ENCODE measurements at regions not wholly inside any gene's neighbourhood (a gene's known extent, or its start where the extent isn't known, plus 50 kb on each side); places are given as distances from the start of the nearest gene placed in this dataset.

GRCh38 chr9:16099732-16100536, 547.1 kb downstream of the CCDC171 start:
- DNase-seq (ENCODE audit: low spot score): no peak

DNA sequence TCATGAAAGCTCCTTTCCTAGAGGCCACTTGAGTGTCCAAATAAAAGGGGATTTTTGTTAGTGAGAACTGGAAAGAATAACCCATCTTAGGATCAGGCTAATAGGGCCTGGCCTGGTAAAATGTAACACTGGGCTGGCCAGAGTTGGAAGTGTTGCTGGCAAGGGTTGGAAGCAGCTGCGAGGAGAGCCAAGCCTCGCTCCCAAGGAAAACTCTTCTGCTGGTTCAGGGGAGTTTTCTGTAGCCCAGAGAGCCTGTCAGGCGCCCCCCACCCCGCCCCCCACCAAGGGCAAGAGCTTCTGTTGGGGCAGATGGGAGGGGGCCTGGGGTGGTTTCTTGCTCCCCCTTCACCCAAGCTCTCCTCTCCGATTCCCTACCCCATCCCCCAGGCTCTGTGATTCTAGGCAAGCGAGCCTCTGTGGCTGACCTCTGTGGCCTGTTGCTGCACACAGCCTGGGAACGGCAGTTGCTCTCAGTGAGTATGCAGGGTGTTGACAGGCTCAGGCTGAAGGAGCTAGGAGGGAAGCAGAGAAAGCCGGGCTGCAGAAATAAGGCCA, 547.8 kb downstream of the CCDC171 start:
- DNase-seq (ENCODE audit: low spot score): no peak

GRCh38 chr9:16102154-16102553, 549.3 kb downstream of the CCDC171 start:
- no peak for DNase-seq (ENCODE audit: low spot score)

- DNase-seq (ENCODE audit: low spot score): no peak
Measured at GRCh38 chr9:16103620-16104397, 551.0 kb downstream of the CCDC171 start.

DNA sequence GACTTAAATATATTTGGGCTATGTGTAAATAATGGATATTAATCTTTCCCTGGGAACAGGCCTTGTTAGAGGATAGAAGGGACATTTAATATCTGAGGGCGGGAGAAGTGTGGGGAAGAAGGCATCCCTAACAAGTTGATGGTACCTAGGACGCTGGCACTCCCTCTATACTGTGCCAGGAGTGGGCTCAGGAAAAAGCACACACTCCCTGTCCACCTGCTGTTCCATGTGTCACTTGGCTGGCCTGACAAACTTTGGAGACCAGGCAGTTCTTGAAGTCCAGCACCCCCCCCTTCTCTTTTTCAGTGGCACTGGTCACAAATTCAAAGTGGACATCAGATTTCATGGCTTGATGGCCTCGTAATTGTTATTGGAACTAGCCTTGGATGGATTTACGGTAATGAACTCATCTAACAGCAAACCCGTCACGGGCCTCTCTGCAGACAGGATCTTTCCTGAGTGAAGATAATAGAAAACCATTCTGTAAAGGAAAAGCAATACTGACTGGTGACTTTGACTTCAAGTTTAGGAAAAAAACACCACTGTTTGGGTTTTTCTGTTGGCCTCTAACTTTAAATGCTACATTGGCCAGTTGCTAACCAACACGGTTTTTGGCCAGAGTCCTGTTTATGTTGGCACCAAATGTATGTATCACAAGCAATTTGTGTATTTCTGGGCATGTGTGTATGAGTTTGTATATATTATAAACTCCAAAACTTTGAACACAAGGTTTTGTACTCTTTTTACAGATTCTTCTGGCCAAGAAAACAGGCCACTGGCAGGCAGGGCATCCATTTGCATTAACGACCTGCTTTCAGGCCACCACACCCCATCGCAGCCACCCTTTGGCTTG, 552.6 kb downstream of the CCDC171 start:
- DNase-seq (ENCODE audit: low spot score): no peak

DNA sequence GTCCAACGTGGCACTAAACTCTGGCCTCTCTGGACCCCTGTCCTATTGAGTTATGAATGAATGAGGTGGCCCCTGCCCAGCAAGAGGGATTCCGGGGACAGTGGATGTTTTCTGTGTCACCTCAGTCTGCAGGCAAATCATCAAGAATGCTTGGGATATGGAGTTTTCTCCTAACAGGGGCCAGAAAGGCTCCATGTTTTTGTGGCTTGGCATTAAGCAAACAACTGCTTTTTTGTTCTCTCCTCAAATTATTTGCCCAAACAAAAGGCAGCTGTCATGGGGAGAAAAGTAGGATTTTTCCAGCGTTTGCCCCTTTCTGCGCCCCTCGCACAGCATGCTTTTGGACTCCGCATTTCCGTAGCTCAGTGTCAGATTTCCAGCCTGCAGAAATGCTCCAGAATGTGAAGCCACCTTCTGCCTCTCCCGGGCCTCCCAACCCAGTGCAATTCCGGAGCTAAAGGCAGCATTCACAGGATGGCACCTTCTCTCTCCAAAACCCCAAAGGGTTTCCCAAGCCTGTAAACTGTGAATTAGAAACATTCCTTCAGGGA, 553.3 kb downstream of the CCDC171 start:
- no peak for DNase-seq (ENCODE audit: low spot score)

GRCh38 chr9:16112116-16112515, 559.3 kb downstream of the CCDC171 start:
- DNase-seq (ENCODE audit: low spot score): no peak

GRCh38 chr9:16115994-16116393, 563.2 kb downstream of the CCDC171 start:
- DNase-seq (ENCODE audit: low spot score): no peak

- no peak for DNase-seq (ENCODE audit: low spot score)
Measured at GRCh38 chr9:16118043-16118442, 565.2 kb downstream of the CCDC171 start.

DNA sequence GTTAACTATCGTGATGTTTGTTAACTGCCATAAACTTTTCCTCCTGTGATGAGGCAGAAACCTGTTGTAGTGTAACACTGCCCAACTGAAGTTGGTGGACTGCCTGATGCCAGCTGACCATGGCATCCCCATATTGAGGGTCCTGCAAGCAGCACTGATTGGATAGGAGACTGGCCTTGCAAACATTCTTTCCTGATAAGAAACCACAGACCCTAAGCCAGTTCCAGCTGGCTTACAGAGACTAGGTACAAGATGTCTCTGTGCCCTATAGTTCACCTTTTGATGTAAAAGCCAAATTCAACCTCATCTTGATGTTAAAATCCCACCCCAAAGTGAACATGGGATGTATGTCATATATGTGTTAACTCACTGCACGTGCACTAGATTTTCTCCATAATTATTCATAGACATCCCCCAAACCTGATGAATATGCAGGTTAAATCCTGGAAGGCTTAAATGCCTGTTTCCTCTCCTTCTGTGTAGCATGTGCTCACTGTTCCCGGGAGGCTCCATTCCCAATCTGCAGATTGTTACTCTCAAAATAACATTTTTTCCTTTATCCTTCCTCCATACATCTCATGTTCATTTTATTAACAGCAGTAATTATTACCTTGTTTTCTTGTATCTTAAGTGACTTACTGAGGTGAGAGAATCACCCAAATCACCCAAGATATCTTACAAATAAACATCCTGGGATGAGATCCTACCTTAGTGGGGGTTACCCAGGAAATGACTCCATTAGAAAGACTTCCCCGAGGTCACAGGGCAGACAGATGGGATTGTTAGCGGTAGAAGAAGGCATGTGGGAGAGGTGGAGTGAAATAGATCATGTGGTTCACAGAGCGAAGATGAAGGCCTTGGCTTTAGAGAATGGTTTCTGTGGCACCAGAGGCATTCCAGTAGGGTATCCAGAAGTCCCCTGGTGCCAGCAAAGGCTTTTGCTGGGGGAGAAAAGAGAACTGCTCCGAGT, 566.7 kb downstream of the CCDC171 start:
- no peak for DNase-seq (ENCODE audit: low spot score)

DNA sequence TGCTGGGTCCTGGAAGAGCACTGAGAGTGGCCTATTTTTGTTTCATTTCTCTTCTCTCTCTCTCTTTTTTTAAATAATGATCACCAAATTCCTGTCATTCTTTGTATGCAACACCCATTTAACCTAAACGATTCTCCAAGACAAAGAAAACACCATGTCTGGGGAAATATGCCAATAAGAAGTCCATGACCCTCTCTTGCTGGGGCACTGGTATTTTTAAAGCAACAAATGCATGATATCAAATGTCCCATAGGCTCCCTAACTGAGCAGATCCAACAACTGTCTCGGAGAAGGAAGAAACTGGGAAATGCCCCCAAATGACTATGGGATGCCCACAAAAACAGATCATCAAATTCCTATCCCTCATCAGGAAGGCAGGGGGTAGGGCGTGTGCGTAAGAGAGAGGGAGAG, 567.4 kb downstream of the CCDC171 start:
- DNase-seq (ENCODE audit: low spot score): no peak

DNA sequence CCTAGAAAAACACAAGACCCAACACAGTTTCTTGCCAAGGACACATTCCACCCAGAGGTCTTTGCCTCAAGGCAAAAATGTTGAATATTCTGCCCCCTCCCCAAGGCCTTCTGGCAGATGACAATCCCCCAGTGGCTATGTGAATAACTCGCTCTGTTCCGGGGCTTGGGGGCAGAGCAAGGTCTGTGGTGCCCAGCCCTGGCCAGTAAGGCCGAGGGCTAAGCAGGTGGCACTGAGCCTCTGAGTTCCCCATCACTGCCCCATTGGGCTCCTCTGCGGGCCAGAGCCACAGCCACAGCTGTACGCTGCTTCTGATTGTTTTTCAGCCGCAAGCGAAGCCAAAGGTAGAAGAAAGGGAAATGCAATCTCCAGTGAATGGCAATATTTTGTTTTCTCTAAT, 567.9 kb downstream of the CCDC171 start:
- DNase-seq (ENCODE audit: low spot score): no peak

DNA sequence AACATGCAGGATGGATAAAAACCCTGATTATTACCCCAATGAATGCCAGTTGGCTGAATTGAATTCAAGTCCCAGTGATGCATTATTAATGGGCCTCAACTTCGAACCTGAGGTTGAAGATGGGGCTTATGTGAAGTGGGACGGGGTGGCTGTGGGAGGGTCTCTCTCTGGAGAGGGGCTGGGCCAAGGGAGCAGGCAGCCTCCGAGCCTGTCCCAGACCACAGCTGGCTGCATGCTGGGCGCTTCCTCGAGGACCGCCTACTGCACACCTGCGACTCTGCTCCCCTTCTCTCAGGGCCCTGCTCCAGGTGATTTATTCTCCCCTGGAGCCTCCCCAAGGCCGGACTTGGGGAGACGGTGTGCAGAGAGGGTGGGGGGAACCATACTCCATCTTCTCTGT, 568.3 kb downstream of the CCDC171 start:
- DNase-seq (ENCODE audit: low spot score): no peak

GRCh38 chr9:16121601-16122286, 568.9 kb downstream of the CCDC171 start:
- DNase-seq (ENCODE audit: low spot score): no peak

DNA sequence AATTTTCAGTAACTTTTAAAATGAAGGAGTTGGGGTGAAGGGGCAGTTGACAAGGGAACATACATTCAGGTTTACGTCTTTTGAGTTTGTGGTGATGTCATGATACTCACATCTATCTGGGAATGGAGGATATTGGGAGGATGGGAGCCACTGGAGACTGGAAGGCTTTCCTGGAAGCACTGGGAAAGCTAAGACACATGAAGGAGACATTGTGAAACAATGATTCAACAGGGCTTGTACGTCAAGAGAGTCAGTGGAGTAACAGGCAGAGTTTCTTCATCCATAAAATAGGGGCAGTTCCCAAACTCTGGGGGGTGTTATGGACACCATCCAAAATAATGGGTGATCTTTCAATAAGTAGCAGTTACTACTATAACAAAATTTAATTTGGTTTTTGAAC, 572.8 kb downstream of the CCDC171 start:
- no peak for DNase-seq (ENCODE audit: low spot score)

DNA sequence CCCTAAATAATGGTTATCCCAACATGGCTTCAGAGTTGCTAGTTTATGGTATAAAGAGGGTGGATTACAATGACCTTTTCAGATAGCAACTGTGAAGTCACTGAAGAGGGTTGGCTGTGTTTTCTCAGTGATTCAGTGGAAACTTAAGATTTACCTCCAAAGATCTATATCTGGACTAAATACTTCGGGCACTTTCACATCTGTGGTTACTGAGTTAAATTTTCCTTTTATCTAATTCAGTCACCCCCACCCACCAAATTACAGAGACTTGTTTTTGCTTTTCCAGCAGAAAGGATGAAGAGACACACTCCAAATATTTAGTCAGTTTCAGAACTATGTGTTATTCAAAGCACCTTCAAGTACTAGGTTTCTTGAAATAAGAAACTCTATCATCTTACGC, 573.2 kb downstream of the CCDC171 start:
- no peak for DNase-seq (ENCODE audit: low spot score)

DNA sequence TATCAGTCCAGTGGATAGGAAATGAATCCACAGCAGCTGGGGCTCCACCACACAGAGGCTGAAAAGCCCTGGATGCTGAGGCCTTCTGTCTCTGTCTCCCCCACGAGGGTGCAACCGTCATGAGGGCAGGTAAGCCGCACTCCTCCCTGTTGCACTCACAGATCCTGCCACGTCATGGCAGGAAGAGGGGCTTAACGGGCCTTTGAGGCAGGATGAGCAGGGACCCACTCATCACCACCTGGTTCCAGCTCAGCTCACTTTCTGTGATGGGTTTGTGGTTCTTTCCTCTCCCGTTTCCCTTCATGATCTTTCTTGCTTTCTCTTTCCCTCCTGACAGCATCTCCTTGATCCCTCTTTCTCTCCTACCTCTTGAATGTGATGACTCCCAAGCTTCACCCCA, 575.2 kb downstream of the CCDC171 start:
- DNase-seq (ENCODE audit: low spot score): no peak

- no peak for DNase-seq (ENCODE audit: low spot score)
Measured at GRCh38 chr9:16131264-16131663, 578.4 kb downstream of the CCDC171 start.

- no peak for DNase-seq (ENCODE audit: low spot score)
Measured at GRCh38 chr9:16132513-16132912, 579.7 kb downstream of the CCDC171 start.

GRCh38 chr9:16133032-16133431, 580.2 kb downstream of the CCDC171 start:
- DNase-seq (ENCODE audit: low spot score): no peak
